RKO (cell line): ENCODE measurements at regions not wholly inside any gene's neighbourhood (a gene's known extent, or its start where the extent isn't known, plus 50 kb on each side); places are given as distances from the start of the nearest gene placed in this dataset.
A peak's percentile ranks its signal among the peaks of the same experiment; 100 is the strongest.

Experiments
- DNase-seq: peaks from one replicate; pipeline ENCODE4 v3.0.0-alpha.2; 2016; ENCODE audit warnings: low spot score

DNA sequence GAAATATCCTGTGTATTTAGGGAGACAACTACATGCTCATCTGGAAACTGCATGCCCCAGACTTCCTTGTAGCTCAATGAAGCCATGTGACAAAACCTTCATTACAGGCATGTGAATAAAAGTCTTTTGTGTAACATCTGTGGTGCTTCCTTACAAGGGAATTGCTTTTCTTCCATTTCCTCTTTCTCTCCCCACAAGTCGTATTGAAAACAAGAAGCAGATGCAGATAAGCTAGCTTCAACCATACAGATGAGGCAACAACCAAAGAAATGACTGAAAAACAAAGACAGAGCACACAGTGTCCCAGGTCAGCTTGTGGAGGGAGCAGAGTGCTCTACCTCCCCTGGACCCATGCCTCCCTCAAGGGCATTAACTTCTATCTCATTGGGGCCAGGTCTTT is 115.8 kb upstream of the INPP4B start:
- no peak for DNase-seq

DNA sequence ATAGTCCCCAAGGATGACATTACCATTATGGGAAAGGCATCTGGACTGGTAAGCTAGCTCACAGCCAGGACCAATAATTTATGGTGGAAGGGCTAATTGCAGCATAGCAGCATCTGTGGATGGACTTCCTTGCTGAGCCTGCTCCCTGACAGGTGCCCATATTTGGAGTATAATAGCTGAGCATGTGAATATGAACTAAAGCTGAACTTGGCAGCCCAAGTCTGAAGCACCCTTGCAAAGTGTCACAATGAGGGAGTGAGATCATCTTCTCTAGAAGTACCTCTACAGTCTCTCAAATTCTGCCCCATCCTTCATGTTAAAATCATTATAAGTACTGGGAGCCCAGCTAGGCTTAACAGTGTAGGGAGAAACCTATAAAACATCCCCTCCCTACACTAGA is 128.2 kb upstream of the INPP4B start:
- no peak for DNase-seq

DNA sequence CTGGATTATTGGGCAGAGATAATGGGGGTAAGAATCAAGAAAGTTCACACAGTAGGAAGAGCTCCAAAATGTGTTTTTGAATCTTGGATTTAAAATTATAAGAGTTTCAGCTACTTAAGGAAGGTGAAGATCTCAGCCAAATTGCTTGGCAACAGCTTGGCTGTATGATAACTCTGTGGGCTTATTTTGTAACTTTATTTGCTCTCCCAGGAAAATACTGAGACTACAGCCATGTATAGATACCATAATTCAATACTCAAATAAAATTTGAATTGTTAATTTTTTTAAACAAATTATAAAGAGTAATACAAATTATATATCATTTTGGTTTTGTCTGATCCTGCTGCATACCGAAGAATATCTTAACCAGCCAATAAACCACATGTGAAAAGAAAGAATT is 129.5 kb upstream of the INPP4B start:
- DNase-seq: no peak

DNA sequence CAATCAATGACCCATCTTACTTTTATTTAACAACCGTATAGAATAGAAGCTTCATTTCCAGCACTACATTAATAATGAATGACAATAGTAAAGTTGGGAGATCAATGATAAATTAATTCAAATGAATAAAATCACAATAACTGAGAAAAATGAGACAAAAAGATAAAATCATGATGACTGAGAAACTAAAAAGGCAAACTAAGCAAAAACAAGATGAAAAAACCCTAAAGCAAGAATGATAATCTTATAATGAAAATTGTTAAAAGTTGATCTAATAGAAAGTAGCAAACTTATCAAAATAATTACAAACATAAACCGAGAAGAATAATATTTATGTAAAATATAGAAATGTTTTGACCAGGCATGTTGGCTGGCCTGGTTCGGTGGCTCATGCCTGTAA is 130.4 kb upstream of the INPP4B start:
- no peak for DNase-seq

DNA sequence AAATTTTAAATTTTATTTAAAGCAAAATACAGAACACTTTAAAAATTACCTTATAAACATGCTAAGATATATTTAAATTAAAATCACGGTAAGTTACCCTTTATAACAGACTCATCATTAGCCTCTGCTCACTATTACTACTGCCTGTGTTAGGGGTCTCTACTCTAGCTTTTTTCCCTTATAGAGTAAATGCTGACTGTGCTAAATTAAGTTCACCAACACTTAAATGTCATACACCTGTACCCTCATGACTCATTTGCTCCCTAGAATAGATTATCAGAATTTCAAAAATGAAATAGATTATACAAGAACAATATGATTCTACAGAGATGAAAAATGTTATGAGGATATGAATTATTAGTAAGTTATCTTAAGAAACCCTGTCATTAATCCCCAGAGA is 131.1 kb upstream of the INPP4B start:
- no peak for DNase-seq

DNA sequence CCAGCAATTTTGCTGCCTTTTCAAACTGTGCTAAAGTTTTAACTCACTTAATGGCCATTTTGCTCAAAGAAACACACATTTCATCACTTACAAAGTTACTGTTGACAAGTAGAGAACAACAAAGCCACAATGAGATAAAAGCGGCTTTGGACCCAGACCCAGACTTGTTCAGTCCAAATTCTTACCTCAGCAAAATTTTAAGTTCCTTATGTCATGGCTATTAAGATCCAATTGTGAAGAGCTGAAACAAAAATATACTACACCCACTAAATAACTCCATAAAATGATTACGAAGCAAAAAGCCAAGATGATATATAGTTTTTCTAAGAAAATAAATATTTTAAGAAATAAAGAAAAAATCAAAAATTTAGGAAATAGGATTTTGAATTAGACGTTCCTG is 137.0 kb upstream of the INPP4B start:
- DNase-seq: no peak

DNA sequence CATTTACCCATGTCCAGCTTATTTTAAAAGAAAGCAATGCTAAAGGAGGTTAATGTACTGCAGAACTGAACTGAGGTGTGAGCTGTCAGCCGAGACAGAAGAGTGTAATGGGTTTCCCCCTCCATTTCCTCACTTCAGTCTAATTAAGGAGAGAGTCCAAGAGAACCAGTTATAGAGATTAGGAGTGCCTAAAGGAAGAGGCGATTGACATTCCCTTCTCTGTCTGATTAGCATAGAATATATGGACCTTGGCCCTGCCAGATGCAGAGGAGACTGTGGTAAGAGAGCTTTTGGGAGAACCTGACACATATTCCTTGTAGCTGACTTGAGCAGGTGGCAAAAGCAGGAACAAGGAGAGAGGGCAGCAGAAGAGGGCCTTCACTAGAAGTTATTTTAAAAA is 137.5 kb upstream of the INPP4B start:
- no peak for DNase-seq

DNA sequence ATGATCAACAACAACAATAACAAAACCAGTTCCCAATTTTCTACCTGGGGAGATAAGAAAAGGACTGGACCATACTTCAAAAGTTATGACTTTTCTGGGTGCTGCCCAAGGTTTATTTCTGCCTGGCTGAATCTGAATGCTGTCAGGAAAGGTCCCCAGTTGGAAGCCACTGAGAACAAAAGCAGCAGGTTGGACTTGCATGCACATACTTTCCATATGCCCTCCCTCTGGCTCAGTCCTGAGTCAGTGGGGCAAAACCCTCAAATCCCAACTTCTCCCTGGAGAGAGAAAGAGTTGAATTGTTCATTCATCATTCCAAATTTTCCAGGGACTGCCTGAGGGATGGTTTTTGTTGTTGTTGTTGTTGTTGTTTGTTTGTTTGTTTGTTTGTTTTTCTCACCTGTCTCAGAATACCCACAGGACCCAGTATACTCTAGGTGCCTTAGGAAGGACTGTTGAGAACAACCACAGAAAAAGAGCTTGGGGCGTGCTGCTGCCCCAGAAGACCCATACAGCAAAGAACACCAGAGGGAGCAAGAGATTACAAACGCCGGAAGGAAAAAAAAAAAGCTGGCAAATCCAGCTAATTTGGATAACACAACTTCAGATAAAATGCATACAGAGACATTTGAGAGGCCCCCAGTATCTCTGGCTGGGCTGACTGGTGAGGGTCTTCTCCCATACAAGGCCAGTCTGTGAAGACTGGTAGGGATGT is 138.9 kb upstream of the INPP4B start:
- DNase-seq: peak; percentile 56

DNA sequence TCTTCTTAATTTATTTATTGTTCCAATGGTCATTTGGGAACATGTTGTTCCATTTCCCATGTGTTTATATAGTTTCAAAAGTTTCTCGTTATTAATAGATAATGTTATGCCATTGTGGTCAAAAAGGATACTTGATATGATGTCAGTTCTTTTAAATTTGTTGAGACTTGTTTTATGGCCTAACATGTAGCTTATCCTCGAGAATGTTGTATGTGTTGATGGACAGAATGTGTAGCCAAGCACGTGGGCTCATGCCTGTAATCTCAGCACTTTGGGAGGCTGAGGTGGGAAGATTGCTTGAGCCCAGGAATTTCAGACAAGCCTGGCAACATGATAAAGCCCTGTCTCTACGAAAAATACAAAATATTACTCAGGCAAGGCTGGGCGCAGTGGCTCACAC is 168.5 kb upstream of the USP38 start:
- no peak for DNase-seq

DNA sequence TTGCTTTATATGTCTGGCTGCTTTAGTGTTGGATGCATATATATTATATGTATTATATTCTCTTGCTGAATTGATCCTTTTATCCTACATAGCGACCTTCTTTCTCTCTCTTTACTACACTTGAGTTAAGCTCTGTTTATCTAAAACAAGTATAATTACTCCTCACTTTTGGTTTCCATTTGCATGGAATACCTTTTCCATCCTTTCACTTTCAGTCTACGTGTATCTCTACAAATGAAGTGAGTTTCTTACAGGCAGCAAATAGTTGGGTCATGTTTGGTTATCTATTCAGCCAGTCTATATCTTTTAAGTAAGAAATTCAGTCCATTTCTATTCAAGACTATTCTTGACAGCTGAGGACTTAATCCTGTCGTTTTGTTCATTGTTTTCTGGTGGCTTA is 167.5 kb upstream of the USP38 start:
- no peak for DNase-seq

DNA sequence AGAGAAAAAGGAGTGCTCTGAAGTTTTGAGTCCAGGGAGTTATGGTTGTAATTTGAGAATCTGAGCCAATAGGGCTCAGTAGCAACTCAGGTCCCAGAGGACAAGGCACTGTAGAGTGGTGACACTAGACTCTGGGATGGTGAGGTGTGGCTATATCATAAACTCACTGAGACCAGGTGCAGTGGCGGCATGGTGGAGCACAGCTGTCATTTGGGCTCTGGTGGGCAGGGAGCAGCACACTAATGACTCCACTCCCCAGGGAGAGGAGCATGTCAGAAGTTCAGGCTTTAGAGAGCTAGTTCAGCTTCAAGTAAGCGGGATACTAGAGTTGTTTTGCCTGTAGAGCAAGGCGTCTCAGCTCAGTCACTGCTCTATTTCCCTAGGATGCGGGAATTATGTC is 165.4 kb upstream of the USP38 start:
- DNase-seq: no peak

DNA sequence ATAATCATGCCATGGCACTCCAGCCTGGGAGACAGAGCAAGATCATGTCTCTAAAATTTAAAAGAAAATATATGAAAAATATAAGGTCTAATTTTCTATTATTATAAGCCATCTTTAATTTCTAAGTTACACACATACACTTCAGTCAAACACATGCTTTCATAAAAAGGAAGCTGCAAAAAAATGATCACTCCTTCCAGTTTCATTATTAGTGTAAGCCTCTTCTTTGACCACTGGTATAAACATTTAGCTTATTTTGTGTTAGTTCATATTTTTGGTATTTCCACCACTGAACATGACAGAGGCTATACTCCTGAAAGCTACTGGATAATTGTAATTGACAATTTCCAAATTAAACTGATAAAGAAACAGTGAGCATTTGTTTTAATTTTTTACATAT is 163.3 kb upstream of the USP38 start:
- no peak for DNase-seq

DNA sequence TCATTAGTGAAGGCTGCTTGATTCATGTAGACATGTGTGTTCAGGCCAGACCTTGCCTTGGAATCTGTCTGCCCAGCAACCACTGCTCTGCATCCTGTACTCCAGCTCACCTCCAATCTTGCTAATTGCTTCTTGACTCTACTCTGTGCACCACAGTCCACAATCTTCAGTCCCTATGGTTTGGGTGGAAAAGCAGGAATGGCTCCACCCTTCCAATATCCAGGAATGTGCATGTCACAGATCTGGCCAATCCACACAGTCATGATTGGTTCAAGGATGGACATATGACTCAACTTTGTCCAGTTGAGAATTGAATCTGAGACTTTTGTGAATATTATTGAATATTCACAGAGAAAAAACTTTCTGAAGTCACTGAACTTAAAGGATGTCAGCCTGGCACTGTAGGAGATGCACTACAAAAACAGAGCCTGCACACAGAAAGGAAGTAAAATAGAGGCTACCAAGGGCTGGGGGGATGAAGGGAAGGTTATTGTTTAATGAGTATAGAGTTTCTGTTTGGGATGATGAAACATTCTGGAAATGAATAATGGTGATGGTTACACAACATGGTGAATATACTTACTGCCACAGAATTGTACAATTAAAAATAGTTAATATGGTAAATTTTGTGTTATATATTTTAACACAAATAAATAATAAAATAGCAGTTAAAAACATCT is 161.3 kb upstream of the USP38 start:
- DNase-seq: no peak

DNA sequence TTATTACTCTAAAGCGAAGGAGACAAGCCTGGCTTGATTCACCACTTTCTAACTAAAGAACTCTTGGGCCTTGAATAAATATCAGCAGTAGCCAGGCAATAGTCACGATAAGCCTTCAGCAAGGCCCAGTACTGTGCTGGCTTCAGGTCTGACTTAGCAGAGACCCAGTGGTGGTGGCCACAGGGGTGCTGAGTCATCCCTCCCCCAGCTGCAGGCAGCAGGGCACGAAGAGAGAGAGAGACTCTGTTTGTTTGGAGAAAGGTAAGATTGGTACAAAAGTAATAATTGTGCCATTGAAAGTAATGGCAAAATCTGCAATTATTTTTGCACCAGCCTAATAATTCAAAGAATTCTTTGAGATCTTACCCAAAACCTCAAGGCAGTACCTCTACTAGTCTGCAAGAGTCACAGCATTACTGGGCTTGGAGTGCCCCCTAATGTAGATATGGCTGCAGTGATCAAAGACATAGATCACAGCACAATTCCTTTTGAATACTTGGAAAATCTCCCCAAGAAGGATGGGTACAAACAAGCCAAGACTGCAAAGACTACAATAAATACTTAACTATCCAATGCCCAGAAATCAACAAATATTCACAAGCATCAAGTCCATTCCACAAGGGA is 159.5 kb upstream of the USP38 start:
- DNase-seq: peak; percentile 12

DNA sequence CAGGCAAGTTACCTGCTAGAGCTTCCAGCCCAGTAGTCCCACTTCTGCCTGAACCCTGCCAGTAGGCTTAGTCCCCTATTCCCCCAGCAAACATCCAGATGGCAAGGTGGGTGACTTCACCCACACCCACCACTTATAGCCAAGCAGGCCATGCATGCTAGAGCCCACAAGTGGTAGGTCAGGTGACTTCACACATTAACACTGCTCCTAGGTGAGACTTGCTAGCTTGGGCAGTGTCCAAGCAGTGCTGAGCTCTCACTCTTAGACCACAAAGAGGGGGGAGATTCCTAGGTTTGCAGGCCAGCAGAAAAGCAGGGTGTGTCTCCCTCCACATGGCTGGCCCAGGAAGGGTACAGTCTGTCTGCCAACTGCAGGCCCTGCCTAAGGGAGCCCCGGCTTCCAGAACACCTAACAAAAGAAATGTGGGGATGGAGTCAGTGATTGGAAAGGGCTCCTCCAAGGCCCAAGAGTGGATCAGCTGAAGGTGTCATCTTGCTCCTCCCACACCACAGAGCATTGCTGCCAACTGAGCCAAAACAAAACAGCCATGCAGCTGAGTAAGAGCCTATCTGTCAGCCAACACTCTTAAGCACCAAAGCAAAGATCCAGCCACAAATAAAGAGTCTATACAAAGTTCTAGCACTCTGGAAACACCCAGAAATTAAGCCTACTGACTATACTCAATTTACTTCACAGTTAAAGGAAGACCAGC is 158.1 kb upstream of the USP38 start:
- no peak for DNase-seq

DNA sequence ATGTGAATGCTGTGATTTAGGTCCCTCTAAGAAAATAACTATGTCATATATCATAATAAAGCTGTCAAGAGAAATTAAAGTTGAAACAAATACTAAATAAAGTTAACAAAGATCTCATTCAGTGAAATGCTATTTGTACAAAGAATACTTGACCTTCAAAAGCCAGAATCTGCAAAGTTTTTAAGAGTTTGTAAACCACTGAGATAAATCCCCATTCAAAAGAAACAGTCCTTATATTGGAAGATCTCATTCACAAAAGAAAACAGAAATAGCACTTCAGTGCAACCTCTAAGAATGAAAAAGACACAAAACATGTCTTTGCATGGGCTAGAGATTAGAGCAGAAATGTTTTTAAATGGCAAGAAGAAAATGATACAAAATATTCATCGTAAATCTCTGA is 149.1 kb upstream of the USP38 start:
- no peak for DNase-seq

DNA sequence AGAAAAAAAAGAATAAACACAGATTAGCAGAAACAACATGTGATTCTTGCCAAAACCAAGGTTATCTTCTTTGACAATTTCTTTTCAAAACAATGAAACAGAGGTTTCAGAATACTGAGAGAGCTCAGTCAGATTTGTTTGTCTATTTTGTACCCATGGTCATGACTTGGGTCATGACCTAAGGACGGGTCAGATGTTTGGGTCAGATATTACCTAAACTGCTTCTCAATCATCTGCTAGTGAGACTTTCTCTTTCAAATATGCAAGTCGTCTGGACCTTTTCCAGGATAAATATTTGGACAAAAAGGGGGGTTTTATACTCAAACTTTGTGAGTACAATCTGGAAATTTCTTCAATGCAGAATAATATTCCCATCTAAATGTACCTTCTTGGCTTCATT is 148.3 kb upstream of the USP38 start:
- no peak for DNase-seq

DNA sequence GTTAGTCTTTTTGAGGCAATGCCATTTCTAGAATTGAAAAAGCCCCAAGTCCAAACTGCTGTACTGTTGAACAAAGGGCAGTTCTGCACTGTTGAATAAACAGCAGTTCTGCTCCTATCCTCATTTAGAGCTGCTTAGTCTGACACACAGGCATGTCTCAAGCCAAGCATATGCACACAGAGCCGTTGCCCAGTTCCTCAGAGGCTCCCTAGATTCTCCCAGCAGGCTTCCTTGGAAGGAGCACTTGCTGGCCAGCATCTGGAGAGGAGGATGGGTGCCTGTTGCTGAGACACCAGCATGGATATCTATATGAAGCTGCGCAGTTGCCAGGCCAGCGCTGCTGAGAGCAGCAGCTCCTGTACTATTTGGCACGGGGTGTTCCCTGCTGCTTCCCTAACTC is 138.3 kb upstream of the USP38 start:
- DNase-seq: no peak

DNA sequence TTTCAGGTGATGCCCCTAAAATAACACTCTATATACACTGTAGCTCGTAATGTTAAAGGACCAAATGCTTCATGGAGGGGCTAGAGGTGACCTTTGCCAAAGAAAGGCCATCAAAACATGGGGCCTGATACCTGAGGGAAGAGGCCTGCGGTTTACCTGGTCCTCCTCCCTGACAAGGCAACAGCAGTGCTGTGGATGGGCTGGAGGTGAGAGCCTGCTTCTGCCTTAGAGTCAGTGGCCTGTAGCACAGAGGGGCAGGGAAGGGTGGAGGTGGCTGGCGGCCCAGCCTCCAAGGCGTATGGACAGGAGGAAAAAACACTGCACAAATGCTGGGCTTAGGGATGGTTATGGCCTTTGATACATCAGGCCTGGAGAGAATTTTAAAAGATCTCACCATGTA is 137.8 kb upstream of the USP38 start:
- no peak for DNase-seq

DNA sequence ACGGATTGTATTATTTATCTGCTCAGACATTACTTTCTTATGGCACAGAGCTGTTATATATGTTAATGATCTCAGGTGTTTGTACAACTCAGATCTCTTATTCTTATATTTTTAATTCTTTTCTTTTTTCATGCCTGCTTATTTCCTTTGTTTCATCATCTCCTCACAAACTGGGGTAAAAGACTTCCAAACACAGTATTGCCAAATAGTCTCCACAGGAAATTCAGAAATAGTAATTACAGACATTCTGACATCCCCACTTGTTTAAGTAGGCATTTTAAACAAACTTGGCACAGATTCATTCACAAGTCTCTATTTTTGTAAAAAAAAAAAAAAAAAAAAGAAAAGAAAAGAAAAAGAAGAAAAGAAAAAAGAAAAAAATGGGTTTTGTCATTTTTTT is 129.7 kb upstream of the USP38 start:
- DNase-seq: no peak

DNA sequence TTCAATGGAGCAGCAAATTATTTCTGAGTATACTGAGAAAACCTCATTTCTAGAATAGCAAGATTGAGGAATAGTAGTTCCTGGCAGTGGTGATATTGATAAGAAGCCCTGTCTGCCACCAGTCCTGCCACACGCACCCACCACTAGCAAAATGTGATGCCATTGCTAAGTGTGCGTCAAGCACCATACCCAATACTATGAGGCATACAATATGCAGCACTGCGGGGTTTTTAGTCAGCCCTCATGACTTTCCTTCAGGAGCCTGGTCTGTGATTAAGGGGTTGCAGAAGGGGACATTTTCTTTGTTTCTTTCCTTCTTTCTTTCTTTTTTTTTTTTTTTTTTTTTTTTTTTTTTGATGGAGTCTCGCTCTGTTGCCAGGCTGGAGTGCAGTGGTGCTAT is 128.7 kb upstream of the USP38 start:
- DNase-seq: no peak

DNA sequence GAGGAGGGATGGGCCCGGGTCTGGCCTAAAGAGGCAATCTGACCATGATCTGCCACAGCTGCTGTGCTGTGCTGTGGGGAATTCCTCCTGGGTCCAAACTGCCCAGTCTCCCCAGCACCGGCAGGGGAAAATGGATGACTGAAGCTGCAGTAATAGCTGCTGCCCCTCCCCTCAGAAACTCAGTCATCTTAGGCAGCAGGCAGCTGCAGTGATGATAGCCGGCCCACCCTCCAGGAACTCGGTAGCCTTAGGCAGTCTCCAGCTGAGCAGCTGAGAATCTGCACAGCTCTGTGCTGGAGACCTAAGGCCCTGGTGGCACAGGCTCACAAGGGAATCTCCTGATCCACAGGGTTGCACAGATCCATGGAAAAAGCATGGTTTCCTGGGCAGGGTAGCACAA is 113.4 kb upstream of the USP38 start:
- no peak for DNase-seq

DNA sequence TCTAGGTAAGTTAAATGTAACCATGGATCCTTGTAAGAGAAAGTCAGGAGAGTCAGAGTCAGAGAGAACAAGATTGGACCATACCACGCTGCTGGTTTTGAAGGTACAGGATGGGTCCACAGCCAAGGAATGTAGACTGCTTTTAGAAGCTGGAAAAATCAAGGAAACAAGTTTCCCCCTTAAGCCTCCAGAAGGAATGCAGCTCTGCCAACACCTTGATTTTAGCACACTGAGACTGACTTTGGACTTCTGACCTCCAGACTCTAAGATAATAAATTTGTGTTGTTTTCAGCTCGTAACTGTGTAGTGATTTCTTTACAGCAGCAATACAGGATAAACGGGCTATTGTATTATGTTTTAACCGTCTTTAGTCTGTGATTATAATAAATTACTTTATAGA is 108.0 kb upstream of the USP38 start:
- no peak for DNase-seq
